Mucosa of descending colon (tissue), 3 donors: ENCODE measurements at regions not wholly inside any gene's neighbourhood (a gene's known extent, or its start where the extent isn't known, plus 50 kb on each side); places are given as distances from the start of the nearest gene placed in this dataset.

Experiments
- ATAC-seq: fragments of 200-7000 bp; cut with Tn5 transposase; one replicate; pipeline ENCODE4 v1.9.1; 2020; ENCODE audit warnings: mild to moderate bottlenecking, moderate library complexity
- DNase-seq, 3 donors: peaks; one replicate each; pipeline ENCODE4 v3.0.0-alpha.2; 2020
- H3K36me3 ChIP-seq: fragments of 200-600 bp; one replicate; pipeline ENCODE4 v1.8.0; 2021; ENCODE audit warnings: low read depth, mild to moderate bottlenecking
- H3K4me1 ChIP-seq: fragments of 200-600 bp; one replicate; pipeline ENCODE4 v1.8.0; 2021; ENCODE audit warnings: low read depth, mild to moderate bottlenecking
- H3K4me3 ChIP-seq: fragments of 200-600 bp; one replicate; pipeline ENCODE4 v1.8.0; 2021; ENCODE audit warnings: mild to moderate bottlenecking
- H3K9me3 ChIP-seq: fragments of 200-600 bp; one replicate; pipeline ENCODE4 v1.8.0; 2021; ENCODE audit warnings: mild to moderate bottlenecking
- intact Hi-C, 2 donors: fragments of 100-400 bp; cut with DNase I in 1 of 2; cut with micrococcal nuclease in 1 of 2; formaldehyde crosslinking; loops; one replicate each; pipeline versions ENCODE4 v1.11.0 to v1.11.1; 2022; cut with DNase I, micrococcal nuclease
- TF ChIP-seq, protein P1 (sequence below): fragments of 200-600 bp; IDR thresholded peaks from one replicate; pipeline ENCODE4 v1.8.0; 2022; ENCODE audit warnings: antibody characterized with exemption, mild to moderate bottlenecking
- donor health status: DM: no; HTN: no; CAD: no; lungs with moderate emphysema.
- donor health status: DM: no; HTN: no; CAD: no.
- donor health status: DM: no; HTN: yes; CAD: no.

DNA sequence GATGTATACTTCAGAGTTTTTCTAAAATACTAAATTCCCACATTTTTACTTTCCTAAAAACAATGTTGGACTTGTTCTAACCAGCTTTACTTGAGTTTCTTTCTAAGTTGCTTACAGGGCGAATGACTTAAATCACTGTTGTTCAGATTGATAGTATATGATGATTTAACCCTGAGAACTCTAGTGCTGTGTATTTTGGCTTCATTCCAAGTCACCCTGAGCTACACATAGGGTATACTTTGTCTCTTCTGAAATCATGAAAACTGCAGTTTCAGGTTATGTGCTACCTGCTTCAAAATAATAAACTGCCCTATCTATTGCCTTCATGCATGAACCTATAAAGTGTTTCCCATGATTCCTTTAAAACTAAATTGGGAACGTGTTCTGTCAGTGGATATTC lies 162.5 kb upstream of the PDE3A start:
- intact Hi-C loops = no loop called here
- no peak overlapping the region for H3K4me3 ChIP-seq
- H3K4me1 ChIP-seq = no peaks in the 10 kb centered on the region
- H3K36me3 ChIP-seq = no peaks in the 10 kb centered on the region
- DNase-seq = no peak
- TF ChIP-seq, protein P1, sequence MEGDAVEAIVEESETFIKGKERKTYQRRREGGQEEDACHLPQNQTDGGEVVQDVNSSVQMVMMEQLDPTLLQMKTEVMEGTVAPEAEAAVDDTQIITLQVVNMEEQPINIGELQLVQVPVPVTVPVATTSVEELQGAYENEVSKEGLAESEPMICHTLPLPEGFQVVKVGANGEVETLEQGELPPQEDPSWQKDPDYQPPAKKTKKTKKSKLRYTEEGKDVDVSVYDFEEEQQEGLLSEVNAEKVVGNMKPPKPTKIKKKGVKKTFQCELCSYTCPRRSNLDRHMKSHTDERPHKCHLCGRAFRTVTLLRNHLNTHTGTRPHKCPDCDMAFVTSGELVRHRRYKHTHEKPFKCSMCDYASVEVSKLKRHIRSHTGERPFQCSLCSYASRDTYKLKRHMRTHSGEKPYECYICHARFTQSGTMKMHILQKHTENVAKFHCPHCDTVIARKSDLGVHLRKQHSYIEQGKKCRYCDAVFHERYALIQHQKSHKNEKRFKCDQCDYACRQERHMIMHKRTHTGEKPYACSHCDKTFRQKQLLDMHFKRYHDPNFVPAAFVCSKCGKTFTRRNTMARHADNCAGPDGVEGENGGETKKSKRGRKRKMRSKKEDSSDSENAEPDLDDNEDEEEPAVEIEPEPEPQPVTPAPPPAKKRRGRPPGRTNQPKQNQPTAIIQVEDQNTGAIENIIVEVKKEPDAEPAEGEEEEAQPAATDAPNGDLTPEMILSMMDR = no peak
- H3K9me3 ChIP-seq = no peaks in the 10 kb centered on the region
- ATAC-seq = no peak

DNA sequence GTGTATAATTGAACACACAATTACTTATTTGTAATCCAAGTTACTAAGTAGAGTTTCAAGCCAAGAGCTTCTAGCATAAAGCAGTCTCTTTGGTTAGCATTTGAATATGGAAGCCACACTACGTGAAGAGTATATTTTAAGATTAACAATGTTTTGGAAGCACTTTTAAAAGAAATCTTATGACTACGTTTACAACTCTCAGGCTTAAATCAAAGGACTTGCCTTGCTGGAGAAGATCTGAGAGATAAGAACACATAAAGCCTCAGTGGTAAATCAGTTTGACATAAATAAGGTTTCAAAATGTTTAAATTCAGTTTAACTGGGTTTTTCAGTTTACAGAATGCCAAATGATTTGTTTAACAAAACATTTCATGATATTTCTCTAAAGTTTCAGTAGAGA lies 161.9 kb upstream of the PDE3A start:
- no peak for DNase-seq
- ATAC-seq = no peak
- Histone ChIP-seq H3K4me3 (no peak overlapping the region), H3K4me1 (no peaks in the 10 kb centered on the region), H3K9me3 (no peaks in the 10 kb centered on the region), H3K36me3 (no peaks in the 10 kb centered on the region)
- intact Hi-C loops = no loop called here
- TF ChIP-seq, protein P1 = no peak

DNA sequence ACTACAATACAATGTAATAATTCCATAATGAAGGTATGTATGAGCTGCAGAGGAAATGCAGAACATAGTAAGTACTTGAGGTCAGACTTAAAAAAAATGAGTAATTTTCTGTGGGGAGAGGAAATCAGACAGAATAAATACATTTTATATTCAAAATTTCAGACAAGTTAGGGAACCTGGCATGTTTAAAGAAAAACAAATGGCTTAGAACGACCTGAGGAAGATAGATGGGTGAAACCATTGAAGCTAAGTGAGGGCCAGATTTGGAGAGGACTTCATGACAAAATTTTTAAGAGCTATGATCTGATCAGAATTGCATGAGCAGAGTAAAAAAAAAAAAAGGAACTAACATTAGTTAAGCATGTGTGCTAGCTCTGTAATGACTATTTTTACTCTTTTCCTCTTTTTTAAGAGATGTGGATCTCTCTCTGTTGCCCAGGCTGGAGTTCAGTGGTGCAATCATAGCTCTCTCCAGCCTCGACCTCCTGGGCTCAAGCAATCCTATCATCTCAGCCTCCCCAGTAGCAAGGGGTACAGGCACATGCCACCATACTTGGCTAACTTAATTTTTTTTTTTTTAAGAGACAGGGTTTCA lies 157.6 kb upstream of the PDE3A start:
- ATAC-seq (no peak), DNase-seq (no peak)
- no peak overlapping the region for H3K4me3 ChIP-seq
- TF ChIP-seq, protein P1 = no peak
- H3K9me3 ChIP-seq = no peaks in the 10 kb centered on the region
- H3K4me1 ChIP-seq = peaks cover 18% of the 10 kb centered on the region
- intact Hi-C loops = loop anchor here in 1 of 2 donors (10.0 kb wide), 1 partner anchor 466 kb away; no protein-coding TSS in a partner anchor
- H3K36me3 ChIP-seq = no peaks in the 10 kb centered on the region

DNA sequence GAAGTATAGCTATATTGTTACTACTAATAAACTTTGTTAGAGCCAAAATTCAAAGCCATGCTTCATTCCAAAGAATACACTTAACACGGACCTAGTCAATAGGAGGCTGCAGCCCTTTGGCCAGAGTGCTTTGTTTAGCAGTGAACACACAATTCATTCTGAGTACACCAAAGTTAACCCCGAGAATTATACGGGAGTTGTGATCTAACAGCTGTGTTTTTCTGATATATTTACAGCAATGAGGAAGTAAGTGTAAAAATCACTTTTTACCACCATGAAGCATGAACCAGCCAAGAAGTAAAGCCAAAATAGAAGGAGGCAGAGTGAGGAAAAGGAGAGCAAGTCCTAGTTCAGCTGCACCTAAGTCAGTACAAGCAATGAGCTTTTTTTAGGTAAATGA lies 156.8 kb upstream of the PDE3A start:
- no peaks in the 10 kb centered on the region for H3K9me3 ChIP-seq
- no peak overlapping the region for H3K4me3 ChIP-seq
- TF ChIP-seq, protein P1 = no peak
- DNase-seq (peak in 1 of 3 donors; percentile 26), ATAC-seq (peak; percentile 73)
- H3K4me1 ChIP-seq = peaks cover 18% of the 10 kb centered on the region
- H3K36me3 ChIP-seq = no peaks in the 10 kb centered on the region
- intact Hi-C loops = loop anchor here in 1 of 2 donors (10.0 kb wide), 1 partner anchor 467 kb away; no protein-coding TSS in a partner anchor

DNA sequence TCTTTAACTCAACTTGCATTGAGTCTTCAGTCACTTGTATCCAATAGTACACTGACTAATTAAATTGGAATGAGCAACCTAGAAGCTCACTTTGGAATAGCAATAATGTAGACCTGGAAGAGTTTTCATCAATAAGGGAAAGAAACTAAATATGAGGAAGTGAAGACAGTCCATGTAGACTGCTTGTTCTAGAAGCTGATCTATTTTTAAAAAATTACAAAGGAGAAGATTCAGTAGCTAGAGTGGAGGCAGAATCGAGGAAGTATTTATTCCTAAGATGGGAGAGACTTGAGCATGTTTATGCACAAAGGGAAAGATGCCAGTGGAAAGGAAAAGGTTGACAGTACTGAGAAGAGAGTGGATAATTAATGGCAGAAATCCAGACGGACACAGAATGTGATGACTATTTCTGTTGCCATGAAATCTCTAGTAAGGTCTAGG lies 156.3 kb upstream of the PDE3A start:
- Histone ChIP-seq H3K9me3 (no peaks in the 10 kb centered on the region), H3K4me1 (peaks cover 18% of the 10 kb centered on the region), H3K36me3 (no peaks in the 10 kb centered on the region), H3K4me3 (no peak overlapping the region)
- TF ChIP-seq, protein P1 = no peak
- DNase-seq (no peak), ATAC-seq (no peak)
- intact Hi-C loops = loop anchor here in 1 of 2 donors (10.0 kb wide), 1 partner anchor 467 kb away; no protein-coding TSS in a partner anchor
